HG03469 (cell line): ENCODE measurements at regions not wholly inside any gene's neighbourhood (a gene's known extent, or its start where the extent isn't known, plus 50 kb on each side); places are given as distances from the start of the nearest gene placed in this dataset.
A peak's percentile ranks its signal among the peaks of the same experiment; 100 is the strongest.

Experiments
- ATAC-seq: cut with Tn5 transposase; IDR thresholded peaks from one replicate; pipeline ENCODE4 v1.9.1; 2021; ENCODE audit warnings: mild to moderate bottlenecking, moderate library complexity, moderate number of reproducible peaks; ENCODE audit not compliant: unreplicated experiment

DNA sequence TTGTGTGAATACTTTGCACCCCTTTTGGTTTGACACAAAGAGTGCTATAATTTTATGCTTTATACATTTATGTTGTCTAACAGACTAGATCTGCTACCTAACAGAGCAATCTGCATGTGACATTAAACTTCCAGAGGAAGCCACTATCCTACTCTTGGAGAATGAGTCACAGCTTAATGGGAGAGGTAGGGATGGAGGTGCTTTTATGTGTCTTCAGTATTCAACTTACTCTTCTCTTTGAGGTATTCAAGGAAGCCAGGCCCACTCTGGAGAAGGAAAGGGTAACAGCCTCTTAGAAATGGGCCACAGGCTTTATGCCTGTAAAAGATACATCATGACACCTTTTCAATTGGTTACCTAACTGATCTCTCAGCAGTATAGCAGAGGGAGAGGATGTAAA lies 85.8 kb upstream of the NEUROD1 start:
- ATAC-seq, result no peak

DNA sequence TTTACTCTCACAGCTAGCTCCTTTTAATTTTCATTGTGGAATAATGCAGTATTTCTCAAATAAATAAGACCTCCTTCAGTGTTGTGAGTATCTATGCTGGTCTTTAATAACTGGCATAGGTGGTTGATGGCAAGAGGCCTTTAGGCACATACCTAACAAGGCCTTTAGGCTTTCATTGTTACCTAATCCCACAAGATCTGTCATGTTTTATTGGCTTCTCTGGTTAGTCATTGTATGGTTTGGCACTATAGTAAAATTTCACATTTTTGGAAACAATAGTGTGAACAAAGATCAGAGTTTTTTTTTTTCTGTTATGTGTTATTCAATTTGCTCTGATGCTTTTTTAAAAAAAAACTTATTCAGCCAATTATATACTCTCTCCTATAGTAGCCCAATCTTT lies 89.8 kb upstream of the NEUROD1 start:
- ATAC-seq, result no peak

DNA sequence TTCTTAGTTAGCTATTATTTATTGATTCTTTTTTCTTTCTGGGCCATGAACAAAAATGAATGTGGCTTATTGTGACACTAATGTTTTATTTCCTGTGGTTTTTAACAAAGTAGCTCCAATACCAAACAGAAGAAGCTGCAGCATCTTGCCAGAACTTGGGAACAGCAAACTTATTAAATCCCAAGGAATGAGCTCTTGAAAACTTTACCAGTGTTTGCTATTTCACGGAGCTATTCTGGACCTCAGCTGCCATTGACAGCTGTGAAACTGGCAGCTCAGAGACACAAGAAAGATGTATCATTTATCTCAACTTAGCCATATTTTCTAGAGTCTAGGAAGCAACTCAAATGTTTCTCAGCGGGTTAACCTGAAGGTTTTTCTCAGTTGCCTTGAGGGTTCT lies 91.0 kb upstream of the NEUROD1 start:
- no peak for ATAC-seq

DNA sequence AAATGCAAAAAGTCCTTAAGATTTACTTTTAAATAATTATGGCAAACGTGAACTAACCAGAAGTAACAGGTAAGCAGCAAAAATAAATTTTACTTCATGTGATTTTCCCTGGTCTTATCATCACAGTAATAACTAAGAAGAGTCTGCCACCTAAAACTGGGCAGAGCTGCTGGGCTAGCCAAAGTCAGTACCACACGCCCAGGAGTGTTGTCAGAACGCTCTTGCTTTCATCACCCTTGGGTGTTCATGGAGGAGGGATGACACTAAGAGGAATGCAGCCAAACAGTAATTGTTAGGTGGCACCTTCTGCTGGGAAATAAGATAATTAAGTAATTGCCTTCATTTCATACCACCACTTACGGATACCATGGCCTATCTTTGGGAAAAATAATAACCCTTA lies 92.0 kb upstream of the NEUROD1 start:
- ATAC-seq, result no peak

DNA sequence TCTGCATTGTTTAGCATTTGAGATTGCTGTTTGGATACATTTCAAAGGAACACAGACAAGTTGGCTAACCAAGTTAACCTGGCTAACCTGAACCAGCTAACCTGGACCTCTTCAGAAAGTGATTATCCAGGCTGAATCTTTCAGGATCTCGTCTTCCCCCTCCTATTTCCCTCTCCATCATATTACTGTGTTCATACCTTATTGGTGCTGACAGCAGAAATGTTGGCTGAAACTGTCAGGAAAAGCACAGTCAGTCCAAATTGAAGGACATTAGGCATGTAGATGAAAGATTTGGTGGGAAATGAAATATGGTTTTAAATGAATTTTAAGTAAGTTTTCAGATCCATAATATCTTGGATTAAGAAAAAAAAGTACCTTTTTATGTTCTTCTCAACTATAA lies 92.5 kb upstream of the NEUROD1 start:
- ATAC-seq, result no peak

DNA sequence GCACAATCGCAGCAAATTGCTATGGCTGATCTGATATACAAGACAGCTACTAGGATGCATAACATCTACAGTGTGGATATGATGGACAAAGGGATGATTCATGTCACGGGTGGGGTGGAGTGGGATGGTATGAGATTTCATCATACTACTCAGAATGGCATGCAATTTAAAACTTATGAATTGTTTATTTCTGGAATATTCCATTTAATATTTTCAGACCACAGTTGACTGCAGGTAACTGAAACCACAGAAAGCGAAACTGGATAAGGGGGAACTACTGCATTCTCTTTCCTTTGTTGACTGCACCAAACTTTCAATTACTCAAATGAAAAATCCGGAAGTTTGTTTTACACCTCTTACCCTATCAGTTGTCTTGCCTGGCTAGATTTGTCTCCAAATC lies 94.4 kb upstream of the NEUROD1 start:
- ATAC-seq, result no peak

DNA sequence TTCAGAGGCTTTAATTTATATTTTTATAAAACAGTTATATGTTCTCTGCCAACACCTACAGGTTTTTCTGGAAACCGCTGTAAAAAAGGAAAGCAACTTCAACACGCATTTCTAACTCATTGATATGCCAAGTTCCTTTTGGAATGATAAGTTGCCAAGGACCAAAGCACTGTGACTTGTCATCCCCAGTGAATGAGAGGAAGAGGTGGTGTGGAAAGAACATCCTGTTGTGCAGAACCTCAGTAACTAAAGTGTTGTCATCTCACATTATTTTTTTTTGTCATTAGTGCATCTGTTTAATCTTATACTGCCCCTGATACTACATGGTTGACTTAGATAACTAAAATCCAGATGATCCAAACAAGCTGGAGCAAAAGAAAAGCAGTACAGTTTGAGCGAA lies 96.0 kb upstream of the NEUROD1 start:
- ATAC-seq, result no peak

DNA sequence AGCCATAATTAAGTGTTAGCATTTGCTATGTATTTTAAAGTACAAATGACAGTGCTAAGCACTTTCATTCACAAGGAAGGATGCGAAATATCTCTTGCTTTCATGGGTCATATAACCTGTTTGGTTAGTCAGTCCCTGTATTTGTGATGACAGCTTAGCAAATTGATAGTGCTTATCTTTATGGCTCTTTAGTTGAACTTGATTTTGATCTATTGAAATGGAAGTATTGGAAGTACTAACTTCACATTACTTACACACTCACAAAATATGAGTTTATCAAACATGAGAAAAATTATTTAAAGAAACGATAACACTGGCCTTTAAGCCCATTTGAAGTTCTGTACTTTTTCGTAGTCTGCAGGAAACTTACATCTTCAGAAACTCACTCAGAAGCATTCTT lies 97.4 kb upstream of the NEUROD1 start:
- no peak for ATAC-seq

DNA sequence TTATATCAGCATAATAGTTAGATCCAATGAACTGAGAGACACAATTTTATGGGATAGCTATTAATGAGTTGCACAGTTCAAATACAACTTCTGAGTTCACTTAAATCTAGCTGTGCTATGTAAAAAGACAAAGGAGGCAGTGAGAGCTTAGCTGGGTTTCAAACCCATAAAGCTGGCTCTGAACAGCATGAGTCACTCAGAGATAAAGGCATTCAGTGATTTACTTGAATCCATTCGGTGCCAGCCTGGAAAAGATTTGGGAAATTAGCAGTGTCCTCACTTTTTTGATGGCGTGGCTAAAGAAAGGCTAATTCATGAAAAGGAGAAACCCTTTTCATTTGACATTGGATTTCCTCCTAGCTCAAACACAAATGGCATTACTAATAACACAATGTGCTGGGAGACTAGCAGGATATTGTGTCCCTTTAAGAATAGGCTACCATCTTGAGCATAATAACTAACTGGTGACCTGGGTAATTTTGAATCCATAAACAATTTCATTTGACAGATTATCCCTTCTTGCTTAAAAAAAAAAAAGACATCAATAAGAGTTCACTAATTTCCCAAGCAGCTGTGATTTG lies 98.4 kb upstream of the NEUROD1 start:
- ATAC-seq, result no peak

DNA sequence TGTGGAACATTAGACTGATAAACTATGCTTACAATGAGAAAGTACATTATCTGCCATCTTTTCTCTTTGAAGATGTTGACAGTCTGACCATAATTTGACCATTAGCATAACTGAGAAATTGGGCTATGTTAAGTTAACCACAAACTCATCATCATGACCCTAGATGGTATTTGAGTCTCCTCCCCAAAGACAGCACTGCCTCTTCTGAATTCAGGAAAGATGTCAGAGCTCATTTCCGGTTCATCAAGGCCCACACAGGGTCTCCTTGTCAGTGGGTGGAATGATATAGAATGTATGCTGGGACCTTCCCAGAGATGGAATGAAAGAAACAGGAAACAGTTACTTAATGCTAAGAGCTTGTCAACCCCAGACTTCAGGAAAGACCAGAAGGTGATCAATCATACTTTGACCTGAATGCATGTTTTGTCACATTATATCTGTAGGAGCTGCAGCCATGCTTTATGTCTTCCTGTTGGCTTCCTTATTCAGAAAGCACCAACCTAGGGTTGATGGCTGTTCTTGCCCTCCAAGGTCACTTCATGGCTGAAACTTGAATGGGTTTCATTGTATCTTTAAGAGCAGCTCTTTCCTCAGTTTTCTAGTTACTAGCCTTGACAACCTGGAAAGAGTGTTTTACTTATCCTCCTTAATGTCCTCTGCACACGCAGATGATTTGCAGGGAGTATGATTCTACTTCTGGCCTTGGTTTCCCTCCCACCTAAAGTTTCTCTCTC lies 99.1 kb upstream of the NEUROD1 start:
- ATAC-seq, result no peak

DNA sequence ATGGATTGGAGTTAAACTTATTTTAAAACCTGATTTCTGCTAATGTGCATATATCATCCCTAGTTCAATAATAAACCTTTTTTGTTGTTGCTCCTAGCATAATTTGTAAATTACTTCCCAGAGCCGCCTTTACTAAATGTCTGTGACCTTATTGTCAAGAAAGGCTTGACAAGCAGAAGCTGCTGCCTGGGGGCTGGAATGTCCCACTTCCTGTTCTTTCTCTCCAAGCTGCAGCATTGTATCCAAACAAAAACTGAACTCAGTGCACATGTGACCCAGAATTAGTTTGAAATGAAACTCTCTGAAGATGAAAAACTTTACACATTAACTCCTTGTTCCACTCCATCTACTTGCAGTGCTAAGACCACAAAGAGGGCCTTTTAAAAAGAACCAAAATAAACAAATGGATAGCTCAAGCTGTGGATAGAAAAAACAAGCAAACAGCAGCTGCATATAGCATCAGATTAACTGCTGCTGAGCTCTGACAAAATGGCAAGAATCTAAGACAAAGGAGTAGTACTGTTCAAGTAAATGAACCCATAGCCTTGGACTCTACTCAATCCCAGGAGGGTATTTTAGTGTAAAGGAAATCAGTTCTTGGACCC lies 99.8 kb upstream of the NEUROD1 start:
- ATAC-seq, result peak; percentile 68

DNA sequence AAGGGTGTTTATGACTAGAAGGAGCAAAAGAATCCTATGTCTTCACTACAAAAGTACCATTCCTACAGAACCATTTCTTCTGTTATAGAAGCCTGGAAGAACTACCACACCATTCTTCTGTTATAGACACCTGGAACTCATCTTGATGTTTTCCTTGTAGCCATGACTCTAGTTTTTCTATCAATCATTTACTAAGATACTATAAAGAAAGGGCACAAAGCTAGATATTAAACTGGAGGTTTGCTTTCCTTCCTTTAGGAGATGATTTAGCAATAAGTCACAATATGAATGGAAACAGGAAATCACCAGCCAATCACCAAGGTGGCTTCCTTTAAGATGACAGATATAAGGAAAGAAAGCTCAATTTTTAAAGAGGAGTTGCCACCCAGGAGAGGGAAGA lies 100.3 kb upstream of the NEUROD1 start:
- peak; percentile 1 for ATAC-seq

DNA sequence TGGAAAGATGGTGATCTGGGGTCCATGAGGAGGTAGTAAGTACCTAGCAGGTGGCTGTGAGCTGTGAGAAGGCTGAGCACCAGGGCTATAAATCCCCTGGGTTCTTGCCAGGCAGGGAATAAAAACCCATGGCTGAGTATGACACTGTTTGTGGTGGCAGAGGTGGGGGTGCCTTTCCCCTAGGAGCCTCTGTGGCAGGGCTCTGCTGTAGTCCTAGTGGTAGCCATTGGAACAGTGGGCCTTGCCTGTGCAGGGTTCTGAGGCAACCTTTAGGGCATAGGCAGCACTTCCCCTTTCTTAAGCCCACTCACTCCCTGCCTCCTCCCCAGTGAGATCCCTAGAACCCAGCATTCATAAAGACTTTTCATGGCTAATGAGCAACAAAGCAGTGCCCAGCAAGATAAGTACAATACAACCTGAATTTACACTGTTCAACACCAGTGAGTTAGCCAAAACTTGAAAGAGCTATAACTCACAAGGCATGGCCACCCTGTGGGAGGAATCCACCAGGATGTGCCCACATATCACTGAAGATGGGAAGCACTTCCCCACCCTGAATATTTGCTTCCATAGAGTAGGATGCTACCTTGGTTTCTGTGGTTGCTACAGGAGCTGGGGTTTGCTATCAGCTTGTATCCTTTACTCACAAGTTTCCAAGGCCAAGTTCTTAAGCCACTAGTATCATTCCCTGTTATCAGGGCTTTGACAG lies 100.9 kb upstream of the NEUROD1 start:
- no peak for ATAC-seq

DNA sequence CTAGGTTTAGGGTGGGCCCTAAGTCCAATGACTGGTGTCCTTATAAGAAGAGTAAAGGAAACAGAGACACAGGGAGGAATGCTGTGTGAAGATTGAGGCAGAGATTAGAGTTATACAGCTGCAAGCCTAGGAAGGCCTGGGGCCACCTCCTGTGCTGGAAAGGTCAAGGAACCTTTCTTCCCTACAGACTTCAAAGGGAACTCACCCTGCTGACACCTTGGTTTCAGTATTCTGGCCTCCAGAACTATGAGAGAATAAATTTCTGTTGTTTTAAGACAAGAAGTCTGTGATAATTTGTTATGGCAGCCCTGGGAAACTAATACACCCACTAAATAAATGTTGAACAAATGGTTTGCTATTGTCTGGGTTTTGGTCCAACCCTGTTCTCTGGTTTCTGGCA lies 102.3 kb upstream of the NEUROD1 start:
- ATAC-seq, result no peak

DNA sequence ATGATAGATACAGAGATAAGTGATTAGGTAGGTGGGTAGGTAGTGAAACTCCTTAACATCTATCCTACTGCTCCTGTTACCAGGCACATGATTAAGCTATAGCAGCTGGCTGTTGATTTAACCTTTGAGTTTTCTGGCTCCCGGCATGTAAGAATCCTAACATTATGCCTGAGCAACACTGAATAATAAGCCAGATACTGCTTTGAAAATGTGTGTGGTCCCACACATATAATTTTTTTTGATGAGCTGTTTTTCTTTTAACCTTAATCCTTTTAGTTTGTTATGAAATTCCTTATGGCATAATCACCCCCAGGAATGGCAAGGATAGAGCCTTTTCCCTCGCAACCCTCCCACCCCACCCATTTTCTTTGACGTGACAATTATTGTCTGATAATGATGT lies 104.2 kb upstream of the NEUROD1 start:
- ATAC-seq, result no peak

DNA sequence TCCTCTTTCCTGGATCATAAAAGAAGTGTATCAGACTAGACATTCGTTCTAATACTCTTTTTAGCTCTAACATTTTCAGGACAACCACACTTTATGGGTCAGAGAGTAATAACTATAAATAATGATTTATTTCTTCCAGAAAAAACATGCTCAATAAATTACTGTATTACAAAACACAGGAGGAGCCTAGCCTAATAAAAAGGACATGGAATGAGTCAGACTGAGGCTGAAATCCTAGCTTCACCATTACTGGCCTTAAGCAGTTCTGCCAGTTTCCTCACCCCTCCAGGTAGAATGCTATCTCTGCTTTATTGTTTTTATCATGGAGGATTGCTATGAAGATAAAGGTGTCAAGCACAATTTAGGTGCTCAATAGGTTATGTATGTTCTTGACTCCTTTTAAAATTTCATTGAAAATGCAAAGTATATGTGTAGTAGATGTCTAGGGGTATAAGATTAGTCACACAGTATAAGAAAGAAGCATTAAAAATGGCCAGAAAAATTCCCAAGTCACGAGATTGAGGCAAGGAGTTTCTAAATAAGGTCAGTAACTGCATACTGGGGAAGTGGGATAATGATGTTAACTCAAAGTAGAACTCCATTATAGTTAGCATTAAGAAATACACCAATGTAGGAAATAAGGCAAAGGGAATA lies 105.5 kb upstream of the NEUROD1 start:
- ATAC-seq, result no peak

DNA sequence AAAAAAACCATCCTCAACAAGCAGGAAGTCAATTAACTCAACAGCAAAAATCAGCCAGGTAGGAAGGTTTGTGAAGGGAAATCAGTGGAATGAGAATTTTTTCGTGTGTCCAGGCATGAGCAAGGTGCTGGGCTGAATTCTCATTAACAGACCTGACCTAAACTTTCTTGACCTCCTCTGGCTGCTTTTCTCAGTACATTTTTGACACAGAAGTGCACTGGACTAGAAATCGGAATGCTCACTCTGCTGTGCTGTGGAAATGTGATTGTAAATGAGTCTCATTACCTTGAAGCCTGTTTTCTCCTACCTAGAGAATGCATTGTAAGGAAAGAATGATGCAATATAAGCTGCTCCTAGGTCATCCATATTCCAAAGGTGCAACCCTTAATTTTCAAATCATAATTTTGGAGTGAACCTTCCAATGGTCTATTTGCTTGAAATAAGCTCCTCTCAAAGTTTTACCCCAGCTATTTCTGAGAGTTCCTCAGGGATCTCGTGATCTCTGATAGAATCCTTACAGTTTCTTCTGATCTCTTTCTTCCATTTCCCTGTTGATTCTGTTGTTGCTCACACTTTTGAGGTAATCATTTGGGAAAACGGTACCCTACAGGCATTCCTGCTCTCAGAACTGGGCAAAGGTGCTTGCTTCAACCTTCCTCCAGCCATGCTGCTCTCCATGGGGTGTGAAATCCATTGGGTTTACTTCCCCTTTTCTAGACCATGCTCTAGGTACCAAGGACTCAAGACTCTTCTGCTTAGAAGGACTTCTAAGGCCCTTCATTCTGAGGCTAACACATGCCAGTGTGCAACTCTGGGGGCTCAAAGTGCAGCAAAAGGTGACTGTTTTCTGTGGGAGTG lies 104.9 kb upstream of the ITPRID2 start:
- no peak for ATAC-seq

DNA sequence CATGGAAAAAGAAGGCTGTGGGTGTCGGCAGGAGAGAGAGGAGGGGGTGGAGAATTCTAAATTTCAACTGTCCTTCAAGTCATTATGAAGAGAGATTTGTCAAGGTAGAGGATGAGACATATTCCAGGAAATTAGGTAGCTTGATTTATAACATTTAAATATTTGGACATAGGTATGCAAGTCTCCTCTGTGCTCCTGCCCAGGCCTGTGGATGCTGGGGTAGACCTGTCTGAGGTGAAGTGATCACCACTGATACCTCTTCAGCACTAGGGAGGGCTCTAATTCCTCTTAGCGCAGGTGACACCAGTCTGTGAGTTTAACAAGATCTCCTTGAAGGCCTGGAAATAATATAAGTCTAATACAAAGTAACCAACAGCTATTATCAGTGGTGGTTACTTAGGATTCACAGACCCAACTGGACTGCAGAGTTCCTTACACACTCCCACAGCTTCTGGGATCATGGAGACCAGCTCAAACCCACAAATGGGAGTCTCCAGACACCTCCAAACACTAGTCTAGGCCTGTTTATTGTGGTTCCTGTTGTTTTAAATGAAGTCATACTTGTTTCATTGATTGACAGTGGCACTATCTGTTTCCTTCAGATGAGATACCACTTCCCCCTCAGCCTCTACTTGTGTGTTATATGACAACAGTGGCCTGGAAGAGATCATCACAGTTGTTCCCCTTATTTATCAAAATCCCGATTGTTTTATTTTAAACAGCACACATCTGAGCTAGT lies 104.1 kb upstream of the ITPRID2 start:
- ATAC-seq, result no peak

DNA sequence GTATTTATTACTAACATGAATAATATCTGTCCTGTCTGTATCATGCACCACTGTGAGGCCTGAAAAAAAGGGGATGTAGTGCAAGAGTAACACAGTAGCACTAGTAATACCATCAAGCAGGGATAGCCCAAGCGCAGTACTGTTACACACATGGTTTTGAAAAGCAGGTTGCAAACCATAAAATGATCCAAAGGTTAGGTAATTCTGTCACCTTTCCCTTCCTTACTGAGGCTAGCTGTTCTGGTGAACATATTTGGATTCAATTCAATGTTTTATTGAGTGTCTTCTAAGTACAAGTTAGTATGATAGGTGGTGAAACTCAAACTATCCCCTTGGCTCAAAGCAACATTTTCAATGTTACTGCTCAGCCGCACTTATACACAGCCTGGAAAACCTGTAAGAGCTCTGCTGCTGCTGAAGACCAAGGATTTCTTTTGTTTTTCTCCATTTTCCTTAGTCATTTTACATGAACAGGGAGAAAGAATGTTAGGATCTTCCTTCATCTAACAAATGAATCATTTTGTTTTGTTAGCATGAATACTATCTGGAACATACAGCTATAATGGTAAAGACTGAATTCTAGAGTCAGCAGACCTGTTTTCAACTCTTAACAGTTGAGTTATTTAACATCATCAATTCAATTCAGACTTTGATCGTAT lies 102.5 kb upstream of the ITPRID2 start:
- no peak for ATAC-seq
